Hepatocyte (in vitro differentiated cells): ENCODE measurements at regions not wholly inside any gene's neighbourhood (a gene's known extent, or its start where the extent isn't known, plus 50 kb on each side); places are given as distances from the start of the nearest gene placed in this dataset.

Experiments used
- DNase-seq: peaks from one replicate; pipeline ENCODE4 v3.0.0-alpha.2; 2016; ENCODE audit warnings: low spot score
- H2AFZ ChIP-seq: fragments of 200-600 bp; sonication (generic); 2 replicates; pipeline ENCODE4 v1.6.0; 2016; ENCODE audit warnings: antibody characterized with exemption, mild to moderate bottlenecking
- H3K27ac ChIP-seq: fragments of 200-600 bp; sonication (generic); 2 replicates; pipeline ENCODE4 v1.5.1; 2016; ENCODE audit warnings: mild to moderate bottlenecking
- H3K27me3 ChIP-seq: fragments of 200-600 bp; sonication (generic); 2 replicates; pipeline ENCODE4 v1.6.1; 2016
- H3K36me3 ChIP-seq: fragments of 200-600 bp; sonication (generic); replicated peaks from 2 replicates; pipeline ENCODE4 v1.5.1; 2016; ENCODE audit warnings: low read depth; ENCODE audit not compliant: insufficient read depth
- H3K4me1 ChIP-seq: fragments of 200-600 bp; sonication (generic); 2 replicates; pipeline ENCODE4 v1.5.1; 2016; ENCODE audit warnings: mild to moderate bottlenecking, moderate library complexity; ENCODE audit not compliant: insufficient read depth
- H3K4me2 ChIP-seq: fragments of 200-600 bp; sonication (generic); 2 replicates; pipeline ENCODE4 v1.6.0; 2016
- H3K4me3 ChIP-seq: fragments of 200-600 bp; sonication (generic); 2 replicates; pipeline ENCODE4 v1.5.1; 2016; ENCODE audit warnings: mild to moderate bottlenecking
- H3K79me2 ChIP-seq: fragments of 200-600 bp; sonication (generic); 2 replicates; pipeline ENCODE4 v1.6.0; 2017; ENCODE audit warnings: mild to moderate bottlenecking
- H3K9me2 ChIP-seq: fragments of 200-600 bp; sonication (generic); replicated peaks from 2 replicates; pipeline ENCODE4 v1.6.0; 2017; ENCODE audit warnings: mild to moderate bottlenecking; ENCODE audit not compliant: insufficient read depth
- H3K9me3 ChIP-seq: fragments of 200-600 bp; sonication (generic); 2 replicates; pipeline ENCODE4 v1.5.1; 2016; ENCODE audit warnings: low read depth, mild to moderate bottlenecking
- H4K20me1 ChIP-seq: fragments of 200-600 bp; sonication (generic); 2 replicates; pipeline ENCODE4 v1.6.0; 2016; ENCODE audit warnings: mild to moderate bottlenecking; ENCODE audit not compliant: insufficient read depth, poor library complexity, severe bottlenecking
- EZH2 ChIP-seq: fragments of 200-600 bp; sonication (generic); IDR thresholded peaks from 2 replicates; pipeline ENCODE4 v1.6.1; 2016; ENCODE audit warnings: antibody characterized with exemption, mild to moderate bottlenecking, borderline replicate concordance
- EZH2phosphoT487 ChIP-seq: fragments of 200-600 bp; sonication (generic); IDR thresholded peaks from one replicate; pipeline ENCODE4 v1.6.1; 2018; ENCODE audit warnings: antibody characterized with exemption, mild to moderate bottlenecking, low read depth, moderate library complexity; ENCODE audit not compliant: unreplicated experiment, severe bottlenecking
- WGBS: methylation state at CpG from one replicate; pipeline ENCODE4 v1.1.6; 2016; ENCODE audit warnings: low lambda C conversion rate; ENCODE audit errors: missing lambda C conversion rate; 5-methylcytosine and 5-hydroxymethylcytosine counted together
- TF ChIP-seq, protein P1 (sequence below): fragments of 200-600 bp; sonication (generic); IDR thresholded peaks from 2 replicates; pipeline ENCODE4 v1.5.1; 2016; ENCODE audit warnings: antibody characterized with exemption, mild to moderate bottlenecking; ENCODE audit not compliant: poor library complexity

DNA sequence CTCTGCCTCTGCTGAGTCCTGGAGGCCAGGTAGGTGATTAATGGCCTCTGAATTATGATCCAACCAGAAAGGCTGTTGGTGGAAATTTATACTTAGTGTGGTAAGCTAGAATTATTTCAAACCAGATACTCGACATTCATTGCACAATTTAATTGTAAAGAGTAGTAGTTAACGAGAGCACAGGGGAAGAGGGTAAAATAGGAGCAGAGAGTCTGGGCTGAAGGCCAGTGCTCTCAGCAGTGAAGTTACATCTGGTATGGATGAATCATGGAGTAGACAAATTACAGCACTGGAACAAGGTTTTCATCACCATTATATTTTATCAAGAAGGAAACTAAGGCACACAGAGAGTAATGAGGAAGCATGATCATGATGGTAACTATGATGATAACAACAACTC, 92.5 kb downstream of the TLR4 start:
- Histone ChIP-seq H4K20me1 (no peaks in the 10 kb centered on the region), H3K36me3 (no peaks in the 10 kb centered on the region), H3K4me2 (no peak overlapping the region), H3K27me3 (no peaks in the 10 kb centered on the region), H3K4me1 (no peaks in the 10 kb centered on the region), H3K9me2 (no peaks in the 10 kb centered on the region), H2AFZ (no peak overlapping the region), H3K79me2 (no peaks in the 10 kb centered on the region), H3K9me3 (no peaks in the 10 kb centered on the region), H3K4me3 (no peak overlapping the region), H3K27ac (no peak overlapping the region)
- 83% methylated on average over 2 of the region's 2 CpGs for WGBS
- TF ChIP-seq, protein P1, sequence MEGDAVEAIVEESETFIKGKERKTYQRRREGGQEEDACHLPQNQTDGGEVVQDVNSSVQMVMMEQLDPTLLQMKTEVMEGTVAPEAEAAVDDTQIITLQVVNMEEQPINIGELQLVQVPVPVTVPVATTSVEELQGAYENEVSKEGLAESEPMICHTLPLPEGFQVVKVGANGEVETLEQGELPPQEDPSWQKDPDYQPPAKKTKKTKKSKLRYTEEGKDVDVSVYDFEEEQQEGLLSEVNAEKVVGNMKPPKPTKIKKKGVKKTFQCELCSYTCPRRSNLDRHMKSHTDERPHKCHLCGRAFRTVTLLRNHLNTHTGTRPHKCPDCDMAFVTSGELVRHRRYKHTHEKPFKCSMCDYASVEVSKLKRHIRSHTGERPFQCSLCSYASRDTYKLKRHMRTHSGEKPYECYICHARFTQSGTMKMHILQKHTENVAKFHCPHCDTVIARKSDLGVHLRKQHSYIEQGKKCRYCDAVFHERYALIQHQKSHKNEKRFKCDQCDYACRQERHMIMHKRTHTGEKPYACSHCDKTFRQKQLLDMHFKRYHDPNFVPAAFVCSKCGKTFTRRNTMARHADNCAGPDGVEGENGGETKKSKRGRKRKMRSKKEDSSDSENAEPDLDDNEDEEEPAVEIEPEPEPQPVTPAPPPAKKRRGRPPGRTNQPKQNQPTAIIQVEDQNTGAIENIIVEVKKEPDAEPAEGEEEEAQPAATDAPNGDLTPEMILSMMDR, result no peak
- TF ChIP-seq EZH2, result no peak
- no peak for DNase-seq

- no peaks in the 10 kb centered on the region for H4K20me1 ChIP-seq
- no peaks in the 10 kb centered on the region for H3K79me2 ChIP-seq
- 68% methylated on average over 2 of the region's 2 CpGs for WGBS
- TF ChIP-seq EZH2, result no peak
- TF ChIP-seq EZH2phosphoT487, result no peak
- TF ChIP-seq, protein P1, result no peak
- H3K4me1 ChIP-seq, result no peaks in the 10 kb centered on the region
- DNase-seq, result no peak
- H3K4me3 ChIP-seq, result no peak overlapping the region
- no peaks in the 10 kb centered on the region for H3K9me3 ChIP-seq
- H3K36me3 ChIP-seq, result no peaks in the 10 kb centered on the region
- H2AFZ ChIP-seq, result no peak overlapping the region
- H3K4me2 ChIP-seq, result no peak overlapping the region
- no peaks in the 10 kb centered on the region for H3K9me2 ChIP-seq
- H3K27ac ChIP-seq, result no peak overlapping the region
- no peaks in the 10 kb centered on the region for H3K27me3 ChIP-seq
Observed at GRCh38 chr9:117800389-117800788, 96.2 kb downstream of the TLR4 start.

- TF ChIP-seq, protein P1, result no peak
- TF ChIP-seq EZH2 (no peak), EZH2phosphoT487 (no peak)
- H3K36me3 ChIP-seq, result no peaks in the 10 kb centered on the region
- H3K4me3 ChIP-seq, result no peak overlapping the region
- H2AFZ ChIP-seq, result no peak overlapping the region
- H3K4me2 ChIP-seq, result no peak overlapping the region
- WGBS, result 88% methylated on average over 4 of the region's 4 CpGs
- no peak overlapping the region for H3K27ac ChIP-seq
- H3K79me2 ChIP-seq, result no peaks in the 10 kb centered on the region
- no peaks in the 10 kb centered on the region for H3K9me2 ChIP-seq
- no peaks in the 10 kb centered on the region for H3K4me1 ChIP-seq
- no peaks in the 10 kb centered on the region for H4K20me1 ChIP-seq
- no peaks in the 10 kb centered on the region for H3K9me3 ChIP-seq
- no peak for DNase-seq
- H3K27me3 ChIP-seq, result no peaks in the 10 kb centered on the region
Observed at GRCh38 chr9:117809751-117810150, 105.5 kb downstream of the TLR4 start.

DNA sequence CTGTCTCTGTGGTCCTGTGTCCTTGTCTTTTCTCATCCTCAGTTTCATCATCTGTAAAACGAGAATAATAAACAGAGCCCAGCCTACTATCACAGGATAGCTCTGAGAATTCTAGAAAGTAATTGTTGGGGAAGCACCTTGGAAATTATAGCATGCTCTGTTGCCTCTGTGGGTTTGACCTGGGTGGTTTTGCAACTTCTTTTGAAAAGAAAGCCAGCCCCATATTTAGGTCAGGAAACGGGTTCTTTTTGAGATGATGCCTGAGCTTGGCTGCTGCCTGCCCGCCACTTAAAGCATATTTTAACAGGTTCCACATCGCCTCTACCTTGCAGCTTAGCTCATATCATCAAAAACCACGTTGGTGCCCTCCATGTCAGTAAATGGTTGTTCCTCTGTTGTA, 111.1 kb downstream of the TLR4 start:
- H3K79me2 ChIP-seq, result no peaks in the 10 kb centered on the region
- TF ChIP-seq, protein P1, result no peak
- TF ChIP-seq EZH2 (no peak), EZH2phosphoT487 (no peak)
- no peaks in the 10 kb centered on the region for H3K9me3 ChIP-seq
- no peaks in the 10 kb centered on the region for H3K27me3 ChIP-seq
- H2AFZ ChIP-seq, result no peak overlapping the region
- H3K4me2 ChIP-seq, result no peak overlapping the region
- no peak overlapping the region for H3K27ac ChIP-seq
- no peaks in the 10 kb centered on the region for H4K20me1 ChIP-seq
- no peak for DNase-seq
- no peak overlapping the region for H3K4me3 ChIP-seq
- H3K9me2 ChIP-seq, result no peaks in the 10 kb centered on the region
- no peaks in the 10 kb centered on the region for H3K4me1 ChIP-seq
- WGBS, result 81% methylated on average over 5 of the region's 5 CpGs
- H3K36me3 ChIP-seq, result no peaks in the 10 kb centered on the region
